ENCODE measurements at regions not wholly inside any gene's neighbourhood (a gene's known extent, or its start where the extent isn't known, plus 50 kb on each side); places are given as distances from the start of the nearest gene placed in this dataset.

DNA sequence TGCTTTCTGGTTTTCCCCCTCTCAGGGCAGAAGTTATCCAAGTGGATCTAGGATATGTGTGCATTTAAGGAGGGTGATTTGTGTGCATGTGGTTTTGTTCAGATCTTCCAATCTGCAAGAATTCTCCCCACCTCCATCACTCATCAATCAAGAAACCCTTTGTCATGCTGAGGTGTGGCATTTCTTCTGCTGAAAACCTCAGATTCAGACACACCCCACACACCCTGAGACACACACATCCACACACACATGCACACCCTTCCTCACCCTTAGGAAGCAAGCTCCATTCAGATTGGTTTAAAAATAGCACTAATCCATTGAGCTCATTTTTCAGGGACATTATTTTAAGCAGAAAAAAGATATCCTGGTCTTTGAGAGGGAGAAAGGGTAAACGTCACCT, 106.1 kb upstream of the HSD17B12 start:
- in situ Hi-C loops (cut with HindIII; ENCODE audit: low pct_unique_long_range_greater_than_20kb, low sequenced_read_pairs), result no loop called here
- no peak for DNase-seq (ENCODE audit: low read depth)

- DNase-seq (ENCODE audit: low read depth), result no peak
- in situ Hi-C loops (cut with HindIII; ENCODE audit: low pct_unique_long_range_greater_than_20kb, low sequenced_read_pairs), result no loop called here
These were observed 105.3 kb upstream of the HSD17B12 start for GRCh38 chr11:43574949-43575912.

GRCh38 chr11:43575913-43576310, 104.6 kb upstream of the HSD17B12 start:
- no peak for DNase-seq (ENCODE audit: low read depth)
- in situ Hi-C loops (cut with HindIII; ENCODE audit: low pct_unique_long_range_greater_than_20kb, low sequenced_read_pairs), result no loop called here

GRCh38 chr11:43576320-43576802, 104.2 kb upstream of the HSD17B12 start:
- in situ Hi-C loops (cut with HindIII; ENCODE audit: low pct_unique_long_range_greater_than_20kb, low sequenced_read_pairs), result no loop called here
- DNase-seq (ENCODE audit: low read depth), result no peak

GRCh38 chr11:43576803-43577521, 103.6 kb upstream of the HSD17B12 start:
- in situ Hi-C loops (cut with HindIII; ENCODE audit: low pct_unique_long_range_greater_than_20kb, low sequenced_read_pairs), result no loop called here
- peak; percentile 16 for DNase-seq (ENCODE audit: low read depth)

DNA sequence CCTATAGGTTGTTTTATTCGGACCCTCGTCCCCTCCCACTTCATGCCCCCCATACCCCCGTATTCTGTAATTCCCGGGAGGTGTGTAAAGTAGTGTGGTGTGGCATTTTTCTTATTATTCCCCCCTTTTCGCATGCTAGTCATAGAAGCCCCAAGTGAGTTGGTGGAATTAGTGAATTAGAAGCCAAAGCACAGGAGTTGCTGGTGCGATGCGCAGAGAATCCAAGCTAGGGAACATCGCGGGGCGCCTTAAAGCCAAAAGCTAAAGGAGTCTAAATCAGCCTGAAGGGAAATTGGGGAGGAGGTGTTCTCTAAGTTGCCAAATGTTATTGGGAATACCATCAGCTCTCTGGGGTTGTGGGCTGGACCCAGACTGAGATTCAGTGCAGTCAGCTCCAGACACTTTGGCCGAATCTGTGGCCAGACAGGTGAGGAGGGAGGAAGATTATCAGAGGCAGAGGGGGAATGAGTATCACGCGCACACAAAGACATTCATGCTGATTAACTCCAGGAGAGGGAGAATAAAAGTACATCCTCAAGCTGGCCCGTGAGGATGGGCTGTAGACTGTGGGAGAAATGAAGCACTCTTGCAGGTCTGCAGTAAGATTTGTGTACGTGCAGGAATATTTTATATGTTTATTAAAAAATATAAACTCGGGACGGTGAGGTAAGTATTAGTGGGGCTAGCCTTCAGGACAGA, 102.8 kb upstream of the HSD17B12 start:
- in situ Hi-C loops (cut with HindIII; ENCODE audit: low pct_unique_long_range_greater_than_20kb, low sequenced_read_pairs), result no loop called here
- no peak for DNase-seq (ENCODE audit: low read depth)

DNA sequence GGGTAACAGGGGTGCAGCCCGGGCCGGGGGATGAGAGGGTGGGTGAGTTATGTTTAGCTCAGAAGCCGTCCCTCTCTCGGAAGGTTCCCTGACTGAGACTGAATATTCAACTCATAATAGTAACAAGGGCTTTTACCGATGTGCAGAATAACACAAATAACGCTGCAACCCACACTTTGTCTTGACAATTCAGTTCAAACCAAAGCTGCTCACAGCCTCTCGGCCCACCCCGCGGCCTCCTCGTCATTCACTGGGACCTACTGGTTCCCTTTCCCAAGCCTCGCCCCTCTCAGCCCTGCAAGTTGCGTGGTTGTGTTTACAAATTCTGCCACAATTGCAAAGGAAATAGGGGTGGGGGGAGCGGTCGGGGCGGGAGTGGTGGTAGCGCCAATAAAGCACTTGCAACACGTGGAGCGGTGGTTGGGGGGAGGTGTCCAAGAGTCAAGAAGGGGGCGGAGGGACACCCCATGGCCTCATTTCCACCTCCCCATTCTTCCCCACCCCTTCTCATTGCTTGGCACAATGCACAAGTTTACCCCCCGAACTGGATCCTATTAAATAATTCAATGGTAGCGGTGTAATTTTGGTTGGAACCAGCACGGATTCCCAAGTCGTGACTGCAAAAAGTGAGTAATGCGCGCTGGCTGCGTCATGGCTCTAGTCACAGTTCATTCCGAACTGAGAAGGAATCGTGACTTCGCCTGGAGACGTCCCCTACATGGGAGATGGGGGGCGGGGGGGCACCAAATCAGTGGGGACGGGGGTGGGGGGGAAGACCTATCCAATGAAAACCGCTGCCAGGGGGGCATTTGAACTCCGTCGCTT, 102.0 kb upstream of the HSD17B12 start:
- in situ Hi-C loops (cut with HindIII; ENCODE audit: low pct_unique_long_range_greater_than_20kb, low sequenced_read_pairs), result no loop called here
- no peak for DNase-seq (ENCODE audit: low read depth)

- DNase-seq (ENCODE audit: low read depth), result peak; percentile 35
- in situ Hi-C loops (cut with HindIII; ENCODE audit: low pct_unique_long_range_greater_than_20kb, low sequenced_read_pairs), result no loop called here
These were observed 101.2 kb upstream of the HSD17B12 start for GRCh38 chr11:43579171-43579918.

DNA sequence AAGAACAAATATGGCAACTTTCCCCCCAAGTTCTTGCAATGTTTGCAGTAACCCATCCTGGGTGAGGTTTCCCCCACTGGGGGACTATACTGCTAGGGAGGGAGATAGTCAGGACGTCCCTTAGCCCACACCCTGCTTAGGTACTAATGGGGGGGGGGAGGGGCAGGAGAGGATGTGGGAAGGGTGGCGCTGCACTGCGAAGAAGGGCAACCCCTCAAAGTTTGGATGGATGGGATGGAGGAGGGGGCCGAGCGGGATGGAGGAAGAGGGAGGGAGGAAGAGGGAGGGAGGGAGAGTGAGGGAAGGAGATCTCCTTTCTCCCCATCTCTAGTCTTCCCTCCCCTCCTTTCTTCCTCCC, 100.6 kb upstream of the HSD17B12 start:
- in situ Hi-C loops (cut with HindIII; ENCODE audit: low pct_unique_long_range_greater_than_20kb, low sequenced_read_pairs), result no loop called here
- no peak for DNase-seq (ENCODE audit: low read depth)

- in situ Hi-C loops (cut with HindIII; ENCODE audit: low pct_unique_long_range_greater_than_20kb, low sequenced_read_pairs), result no loop called here
These were observed 99.7 kb upstream of the HSD17B12 start for GRCh38 chr11:43580735-43581369.

DNA sequence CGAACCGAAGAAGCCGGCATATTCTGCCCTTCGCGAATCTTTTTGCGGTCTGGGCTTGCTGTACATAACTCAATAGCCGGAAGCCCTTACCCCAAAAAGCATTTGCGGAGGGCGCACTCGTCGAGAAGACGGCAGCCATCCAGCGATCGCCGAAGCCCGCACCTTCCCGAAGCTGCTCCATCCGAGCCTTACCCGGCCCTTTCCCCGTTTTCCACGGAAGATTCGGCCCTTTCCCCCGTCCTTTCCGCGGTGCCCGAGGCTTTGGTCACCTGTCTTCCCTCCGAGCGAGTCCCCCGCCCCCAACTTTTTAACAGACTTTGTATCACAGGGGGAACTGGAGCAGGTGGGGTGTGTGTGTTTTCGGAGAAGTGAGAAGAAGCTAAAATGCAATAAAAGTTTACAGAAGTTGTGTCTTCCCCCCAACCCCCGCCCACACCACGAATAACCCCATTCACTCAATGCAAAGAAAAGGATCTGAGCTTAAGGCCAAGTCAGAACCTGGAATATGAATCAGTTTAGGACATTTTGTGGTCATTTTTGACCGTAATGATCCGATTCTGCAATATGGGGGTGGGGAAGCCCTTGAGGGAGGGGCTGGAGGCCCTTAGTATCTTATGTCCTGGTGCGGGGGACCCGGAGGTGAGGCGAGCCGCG, 99.0 kb upstream of the HSD17B12 start:
- DNase-seq (ENCODE audit: low read depth), result no peak
- in situ Hi-C loops (cut with HindIII; ENCODE audit: low pct_unique_long_range_greater_than_20kb, low sequenced_read_pairs), result no loop called here

More at GRCh38 chr11:43580735-43581369, 99.7 kb upstream of the HSD17B12 start:
- DNase-seq (ENCODE audit: low read depth), result no peak

- no peak for DNase-seq (ENCODE audit: low read depth)
- in situ Hi-C loops (cut with HindIII; ENCODE audit: low pct_unique_long_range_greater_than_20kb, low sequenced_read_pairs), result no loop called here
These were observed 98.3 kb upstream of the HSD17B12 start for GRCh38 chr11:43582024-43582862.

DNA sequence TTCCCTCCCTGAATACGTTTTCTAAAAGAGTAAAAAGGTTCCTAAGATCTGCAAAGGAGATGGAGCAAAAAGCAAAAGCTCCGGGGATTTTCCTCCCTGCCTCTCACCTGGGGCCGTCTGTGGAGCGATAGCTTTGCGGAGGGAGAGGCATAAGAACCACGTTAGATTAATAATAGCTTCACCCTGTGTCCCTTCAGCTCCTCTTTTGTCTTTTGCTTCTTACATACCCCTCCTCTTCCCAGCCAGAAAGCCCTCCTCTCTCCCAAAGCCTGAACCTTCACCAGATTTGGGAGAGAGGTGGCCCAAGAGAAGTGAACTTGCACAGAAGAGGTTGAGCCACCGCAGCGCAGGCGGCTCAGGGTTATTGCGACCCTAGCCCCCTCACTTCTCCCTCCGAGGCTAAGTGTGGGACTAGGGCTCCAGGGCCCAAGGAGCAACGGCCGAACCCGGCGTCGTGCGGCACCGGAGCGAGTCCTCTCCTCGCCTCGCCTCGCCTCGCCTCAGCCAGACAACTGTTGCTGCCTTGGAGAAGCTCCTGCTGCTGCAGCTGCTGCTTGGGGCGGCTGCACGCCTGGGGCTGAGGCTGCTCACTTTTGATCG, 97.6 kb upstream of the HSD17B12 start:
- in situ Hi-C loops (cut with HindIII; ENCODE audit: low pct_unique_long_range_greater_than_20kb, low sequenced_read_pairs), result no loop called here
- DNase-seq (ENCODE audit: low read depth), result no peak

DNA sequence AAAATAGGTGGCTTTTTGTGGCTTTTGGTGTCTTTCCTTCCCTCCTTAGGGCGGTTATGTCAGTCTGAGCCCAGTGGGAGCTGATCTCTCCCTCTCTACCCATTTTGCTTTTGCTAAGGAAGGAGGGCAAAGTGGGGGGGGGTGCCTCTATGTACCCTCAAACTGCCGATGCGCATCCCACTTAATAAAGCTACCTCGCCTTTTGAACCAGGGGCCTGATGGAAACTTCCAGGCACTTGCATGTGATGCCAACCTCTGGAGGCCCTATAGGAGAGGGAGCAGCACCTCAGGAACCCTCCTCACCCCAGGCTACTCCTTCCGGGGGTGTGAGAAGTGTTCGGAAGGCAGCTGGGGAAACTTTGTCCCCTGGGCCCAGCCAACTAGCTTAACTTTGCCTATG, 97.0 kb upstream of the HSD17B12 start:
- no peak for DNase-seq (ENCODE audit: low read depth)
- in situ Hi-C loops (cut with HindIII; ENCODE audit: low pct_unique_long_range_greater_than_20kb, low sequenced_read_pairs), result no loop called here

GRCh38 chr11:43585877-43586608, 94.5 kb upstream of the HSD17B12 start:
- in situ Hi-C loops (cut with HindIII; ENCODE audit: low pct_unique_long_range_greater_than_20kb, low sequenced_read_pairs), result no loop called here
- DNase-seq (ENCODE audit: low read depth), result no peak
